Mesothelial cell of epicardium (in vitro differentiated cells): ENCODE measurements at regions not wholly inside any gene's neighbourhood (a gene's known extent, or its start where the extent isn't known, plus 50 kb on each side); places are given as distances from the start of the nearest gene placed in this dataset.

ENCODE experiments used
- DNase-seq, 2 experiments: peaks; one replicate each; pipeline ENCODE4 v3.0.0; 2021; ENCODE audit warnings: low spot score in 2 of 2; ENCODE audit not compliant: unreplicated experiment in 2 of 2
- H3K27ac Mint-ChIP-seq: 2 replicates; pipeline ENCODE4 v1.8.0; 2021; ENCODE audit warnings: mixed read lengths
- H3K27me3 Mint-ChIP-seq: 2 replicates; pipeline ENCODE4 v1.8.0; 2021; ENCODE audit warnings: low read depth, mixed read lengths
- H3K36me3 Mint-ChIP-seq: 2 replicates; pipeline ENCODE4 v1.8.0; 2021; ENCODE audit warnings: mixed read lengths
- H3K4me1 Mint-ChIP-seq: 2 replicates; pipeline ENCODE4 v1.8.0; 2021; ENCODE audit warnings: mixed read lengths
- H3K4me3 Mint-ChIP-seq: 2 replicates; pipeline ENCODE4 v1.8.0; 2021; ENCODE audit warnings: mild to moderate bottlenecking, moderate library complexity, mixed read lengths
- H3K9me3 Mint-ChIP-seq: 2 replicates; pipeline ENCODE4 v1.8.0; 2021; ENCODE audit warnings: mixed read lengths
- TF ChIP-seq, protein P1 (sequence below): fragments of 200-600 bp; sonication (generic); IDR thresholded peaks from one replicate; pipeline ENCODE4 v1.5.0; 2021; ENCODE audit warnings: antibody characterized with exemption; ENCODE audit not compliant: unreplicated experiment

DNA sequence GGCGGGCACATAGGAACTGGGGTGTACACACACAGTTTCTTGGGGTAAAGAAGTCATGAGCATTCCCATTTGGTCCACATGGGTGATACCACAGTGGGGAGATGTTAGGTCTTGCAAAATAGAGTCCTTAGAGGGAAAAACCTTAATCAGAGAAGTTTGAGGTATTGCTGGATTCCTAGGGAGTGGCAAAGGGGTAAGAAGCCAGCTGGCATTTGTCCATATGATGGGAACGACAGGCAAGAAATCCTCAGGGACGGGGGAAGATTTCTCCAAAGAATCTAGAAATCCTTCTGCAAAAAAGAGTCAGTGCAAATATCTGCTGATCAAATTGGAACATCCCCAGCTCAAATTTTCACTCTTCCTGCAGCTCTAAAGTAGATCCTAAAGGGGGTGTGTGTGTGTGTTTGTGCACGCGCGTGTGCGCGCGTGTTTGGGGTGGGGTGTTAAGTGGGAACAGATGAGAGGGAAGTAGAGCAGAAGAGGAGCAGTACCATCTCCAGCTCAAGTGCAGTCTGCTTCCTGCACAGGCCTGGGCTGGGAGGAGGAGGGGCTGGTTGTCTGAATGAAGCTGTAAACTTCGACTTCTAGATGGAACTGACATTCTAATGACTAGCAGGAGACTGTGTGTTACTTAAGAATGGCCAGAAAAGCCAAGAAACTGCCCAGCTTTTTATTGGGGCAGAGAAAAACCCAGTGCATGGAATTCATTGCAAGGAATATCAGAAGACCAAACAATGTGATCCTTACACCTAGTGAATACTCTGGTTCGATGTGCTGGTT lies 168.0 kb downstream of the SPP2 start:
- no peak overlapping the region for H3K4me3 Mint-ChIP-seq
- H3K27me3 Mint-ChIP-seq, result no peaks in the 10 kb centered on the region
- no peaks in the 10 kb centered on the region for H3K36me3 Mint-ChIP-seq
- DNase-seq, result no peak
- TF ChIP-seq, protein P1, sequence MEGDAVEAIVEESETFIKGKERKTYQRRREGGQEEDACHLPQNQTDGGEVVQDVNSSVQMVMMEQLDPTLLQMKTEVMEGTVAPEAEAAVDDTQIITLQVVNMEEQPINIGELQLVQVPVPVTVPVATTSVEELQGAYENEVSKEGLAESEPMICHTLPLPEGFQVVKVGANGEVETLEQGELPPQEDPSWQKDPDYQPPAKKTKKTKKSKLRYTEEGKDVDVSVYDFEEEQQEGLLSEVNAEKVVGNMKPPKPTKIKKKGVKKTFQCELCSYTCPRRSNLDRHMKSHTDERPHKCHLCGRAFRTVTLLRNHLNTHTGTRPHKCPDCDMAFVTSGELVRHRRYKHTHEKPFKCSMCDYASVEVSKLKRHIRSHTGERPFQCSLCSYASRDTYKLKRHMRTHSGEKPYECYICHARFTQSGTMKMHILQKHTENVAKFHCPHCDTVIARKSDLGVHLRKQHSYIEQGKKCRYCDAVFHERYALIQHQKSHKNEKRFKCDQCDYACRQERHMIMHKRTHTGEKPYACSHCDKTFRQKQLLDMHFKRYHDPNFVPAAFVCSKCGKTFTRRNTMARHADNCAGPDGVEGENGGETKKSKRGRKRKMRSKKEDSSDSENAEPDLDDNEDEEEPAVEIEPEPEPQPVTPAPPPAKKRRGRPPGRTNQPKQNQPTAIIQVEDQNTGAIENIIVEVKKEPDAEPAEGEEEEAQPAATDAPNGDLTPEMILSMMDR, result no peak
- peak overlapping the region; percentile 11 for H3K27ac Mint-ChIP-seq
- H3K4me1 Mint-ChIP-seq, result peaks cover 11% of the 10 kb centered on the region
- H3K9me3 Mint-ChIP-seq, result no peaks in the 10 kb centered on the region

- Mint-ChIP-seq H3K27ac (no peak overlapping the region), H3K27me3 (no peaks in the 10 kb centered on the region), H3K36me3 (no peaks in the 10 kb centered on the region), H3K9me3 (peaks cover 9% of the 10 kb centered on the region), H3K4me3 (no peak overlapping the region), H3K4me1 (peaks cover 8% of the 10 kb centered on the region)
- TF ChIP-seq, protein P1, result no peak
- DNase-seq, result no peak
Measured at GRCh38 chr2:234212534-234212933, 162.0 kb downstream of the SPP2 start.

- Mint-ChIP-seq H3K4me1 (peaks cover 8% of the 10 kb centered on the region), H3K36me3 (no peaks in the 10 kb centered on the region), H3K27ac (no peak overlapping the region), H3K27me3 (no peaks in the 10 kb centered on the region), H3K9me3 (peaks cover 16% of the 10 kb centered on the region), H3K4me3 (no peak overlapping the region)
- TF ChIP-seq, protein P1, result no peak
- DNase-seq, result no peak
Measured at GRCh38 chr2:234211797-234212196, 161.3 kb downstream of the SPP2 start.

GRCh38 chr2:234206738-234207137 lies 156.2 kb downstream of the SPP2 start:
- H3K4me3 Mint-ChIP-seq, result no peak overlapping the region
- H3K27ac Mint-ChIP-seq, result no peak overlapping the region
- TF ChIP-seq, protein P1, result no peak
- H3K4me1 Mint-ChIP-seq, result peaks cover 9% of the 10 kb centered on the region
- H3K36me3 Mint-ChIP-seq, result no peaks in the 10 kb centered on the region
- peaks cover 17% of the 10 kb centered on the region for H3K9me3 Mint-ChIP-seq
- no peak for DNase-seq
- no peaks in the 10 kb centered on the region for H3K27me3 Mint-ChIP-seq

GRCh38 chr2:234204480-234204879 lies 154.0 kb downstream of the SPP2 start:
- TF ChIP-seq, protein P1, result no peak

More at GRCh38 chr2:234204480-234204879, 154.0 kb downstream of the SPP2 start:
- no peak for DNase-seq
- Mint-ChIP-seq H3K27me3 (no peaks in the 10 kb centered on the region), H3K4me3 (no peak overlapping the region), H3K4me1 (peaks cover 6% of the 10 kb centered on the region), H3K9me3 (peaks cover 12% of the 10 kb centered on the region), H3K27ac (no peak overlapping the region), H3K36me3 (no peaks in the 10 kb centered on the region)
